GM21529 (cell line): ENCODE measurements at regions not wholly inside any gene's neighbourhood (a gene's known extent, or its start where the extent isn't known, plus 50 kb on each side); places are given as distances from the start of the nearest gene placed in this dataset.

Source experiments
- ATAC-seq: cut with Tn5 transposase; IDR thresholded peaks from one replicate; pipeline ENCODE4 v1.9.1; 2021; ENCODE audit not compliant: unreplicated experiment

- ATAC-seq = no peak
Observed at GRCh38 chr12:11446372-11446771, 51.0 kb upstream of the PRB2 start.

DNA sequence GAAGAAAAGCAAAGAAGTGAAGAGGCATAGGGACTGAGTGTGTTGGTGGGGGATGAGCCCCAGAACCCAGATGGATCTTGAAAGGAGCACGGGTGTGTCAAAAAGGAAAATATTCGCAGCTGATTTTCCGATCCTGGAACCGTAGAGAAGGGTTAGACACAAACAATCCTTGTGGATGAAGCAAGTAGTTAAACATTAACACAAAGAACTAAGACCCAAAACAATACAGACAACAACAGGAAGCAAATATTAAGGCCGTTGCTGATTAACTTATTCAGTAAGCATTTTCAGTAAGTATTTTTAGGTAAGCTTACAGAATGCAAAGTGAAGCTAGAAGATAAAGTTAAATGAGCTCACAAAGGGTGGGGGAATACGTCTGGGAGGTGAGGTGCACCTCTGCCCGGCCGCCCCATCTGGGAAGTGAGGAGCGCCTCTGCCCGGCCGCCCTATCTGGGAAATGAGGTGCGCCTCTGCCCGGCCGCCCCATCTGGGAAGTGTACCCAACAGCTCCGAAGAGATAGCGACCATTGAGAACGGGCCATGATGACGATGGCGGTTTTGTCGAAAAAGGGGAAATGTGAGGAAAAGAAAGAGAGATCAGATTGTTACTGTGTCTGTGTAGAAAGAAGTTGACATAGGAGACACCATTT, 62.8 kb upstream of the PRB2 start:
- no peak for ATAC-seq

DNA sequence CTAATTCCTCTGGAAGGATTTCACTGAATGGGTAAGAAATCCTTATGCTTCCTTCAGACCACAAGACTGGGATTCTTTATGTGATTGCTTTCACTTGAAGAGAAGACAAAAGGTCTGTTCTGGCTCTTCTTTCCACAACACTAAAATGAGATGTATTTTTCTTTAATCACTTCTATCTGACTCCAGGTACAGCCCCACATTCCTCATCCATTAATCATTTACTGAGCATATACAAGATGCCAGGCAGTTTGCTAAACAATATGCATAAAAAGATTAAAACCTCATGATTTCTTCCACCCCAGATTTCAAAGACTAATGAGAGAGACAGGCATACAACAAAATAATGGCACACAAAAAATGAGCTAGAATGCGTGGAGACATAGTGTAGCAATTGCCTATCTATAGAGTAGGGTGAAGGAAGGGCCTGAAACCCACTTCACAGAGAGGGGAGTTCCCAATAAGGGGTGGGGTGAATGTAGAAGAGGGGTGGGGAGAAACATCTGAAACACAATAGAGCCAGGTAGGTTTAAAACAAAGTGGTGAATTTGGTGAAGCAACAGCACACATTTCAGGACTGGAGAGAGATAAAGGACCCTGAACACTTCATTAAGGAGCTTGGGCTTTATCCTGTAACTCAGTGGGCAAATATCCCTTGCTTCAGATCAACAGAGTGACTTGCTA, 65.1 kb upstream of the PRB2 start:
- ATAC-seq = no peak

DNA sequence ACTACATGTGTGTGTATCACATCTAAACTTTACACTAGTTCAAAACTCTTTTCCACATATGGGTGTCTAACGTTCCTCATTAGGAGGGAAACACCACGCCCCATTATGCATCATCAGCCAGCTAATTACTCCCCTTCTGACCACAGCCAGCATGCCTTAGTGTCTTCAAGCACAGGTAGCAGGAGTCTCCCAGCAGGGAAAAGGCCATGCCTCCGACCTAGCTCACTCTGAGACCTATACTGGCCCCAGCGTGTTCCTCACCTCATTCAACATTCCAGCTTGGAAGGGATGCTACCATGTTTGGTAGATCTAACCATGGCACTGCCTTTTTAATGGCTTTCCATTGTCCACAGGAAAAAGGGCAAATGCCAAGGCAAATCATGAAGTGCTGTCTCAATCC, 66.1 kb upstream of the PRB2 start:
- no peak for ATAC-seq

- no peak for ATAC-seq
Observed at GRCh38 chr12:11477110-11477509, 81.7 kb upstream of the PRB2 start.

- ATAC-seq = no peak
Observed at GRCh38 chr12:11482955-11483354, 87.6 kb upstream of the PRB2 start.

GRCh38 chr12:11486623-11487444, 91.5 kb upstream of the PRB2 start:
- ATAC-seq = peak; percentile 78

DNA sequence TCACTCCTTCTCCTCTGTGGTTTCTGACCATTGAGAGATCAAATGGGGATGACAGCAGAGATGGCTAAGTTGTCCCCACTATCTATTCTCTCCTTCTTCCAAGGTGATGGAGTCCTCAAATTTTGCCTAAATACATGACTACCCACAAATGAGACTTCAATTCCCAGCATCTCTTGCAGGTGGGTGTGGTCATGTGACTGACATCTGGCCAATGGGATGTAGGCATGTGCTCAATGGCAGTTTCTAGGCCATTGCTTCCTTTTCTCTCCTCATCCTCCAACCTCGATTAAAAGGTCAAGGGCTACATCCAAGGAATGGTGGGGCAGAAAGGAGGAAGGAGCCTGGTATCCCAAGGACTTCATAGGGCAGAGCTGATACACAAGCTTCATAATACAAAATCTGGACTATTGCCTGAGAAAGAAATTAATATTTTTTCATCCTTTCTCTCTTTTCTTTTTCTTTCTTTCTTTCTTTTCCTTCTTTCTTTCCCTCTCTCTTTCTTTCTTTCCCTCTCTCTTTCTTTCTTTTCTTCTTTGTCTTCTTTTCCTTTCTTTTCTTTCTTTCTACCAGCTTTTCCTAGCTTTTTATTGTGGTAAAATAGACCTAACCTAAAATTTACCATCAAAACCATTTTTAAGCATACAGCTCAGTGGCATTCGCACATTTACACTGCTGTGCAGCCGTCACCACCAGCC, 100.9 kb upstream of the PRB2 start:
- no peak for ATAC-seq

- no peak for ATAC-seq
Observed at GRCh38 chr12:11497438-11497837, 102.1 kb upstream of the PRB2 start.

DNA sequence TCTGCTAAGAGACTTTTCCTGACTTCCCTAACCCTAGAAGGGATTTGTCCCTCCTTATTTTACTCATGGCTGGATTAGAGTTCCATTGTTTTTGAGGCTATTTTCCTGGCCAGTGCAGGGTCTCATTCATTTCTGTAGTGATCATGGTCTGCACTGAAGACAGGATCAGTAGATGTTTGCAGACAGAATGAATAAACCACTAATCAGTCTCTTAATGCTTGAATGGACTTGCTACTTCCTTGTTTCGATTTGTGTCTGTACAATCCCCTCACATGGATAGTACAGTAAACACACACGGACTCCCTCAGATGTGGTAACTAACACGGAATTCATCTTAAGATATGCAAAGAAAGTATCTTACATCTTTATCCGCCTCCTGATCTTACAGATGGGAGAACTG, 102.6 kb upstream of the PRB2 start:
- peak; percentile 61 for ATAC-seq

GRCh38 chr12:11498574-11498973, 103.2 kb upstream of the PRB2 start:
- peak; percentile 43 for ATAC-seq

GRCh38 chr12:11499806-11500187, 104.4 kb upstream of the PRB2 start:
- no peak for ATAC-seq

- no peak for ATAC-seq
Observed at GRCh38 chr12:11500188-11500860, 105.0 kb upstream of the PRB2 start.

- no peak for ATAC-seq
Observed at GRCh38 chr12:11500861-11501230, 105.5 kb upstream of the PRB2 start.

DNA sequence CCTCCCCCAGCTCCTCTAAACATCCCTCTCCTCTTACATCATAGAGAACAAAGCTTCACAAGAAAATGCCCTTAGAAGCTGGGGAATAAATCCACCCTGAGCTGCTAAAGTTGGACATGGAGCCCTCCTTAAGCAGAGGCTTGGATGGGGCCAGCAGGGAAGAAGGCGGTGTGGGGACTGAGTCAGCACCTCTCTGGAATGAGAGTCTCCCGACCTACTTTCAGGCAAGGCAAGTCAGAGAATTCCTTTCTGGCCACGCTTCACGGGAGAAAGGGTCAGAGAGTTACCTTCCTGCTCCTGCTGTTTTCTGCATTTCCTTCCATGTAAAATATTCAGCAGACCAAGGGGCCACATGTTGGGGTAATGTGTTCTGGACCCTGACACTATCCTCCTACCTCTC, 113.3 kb upstream of the PRB2 start:
- no peak for ATAC-seq

GRCh38 chr12:11509326-11509725, 114.0 kb upstream of the PRB2 start:
- ATAC-seq = no peak

DNA sequence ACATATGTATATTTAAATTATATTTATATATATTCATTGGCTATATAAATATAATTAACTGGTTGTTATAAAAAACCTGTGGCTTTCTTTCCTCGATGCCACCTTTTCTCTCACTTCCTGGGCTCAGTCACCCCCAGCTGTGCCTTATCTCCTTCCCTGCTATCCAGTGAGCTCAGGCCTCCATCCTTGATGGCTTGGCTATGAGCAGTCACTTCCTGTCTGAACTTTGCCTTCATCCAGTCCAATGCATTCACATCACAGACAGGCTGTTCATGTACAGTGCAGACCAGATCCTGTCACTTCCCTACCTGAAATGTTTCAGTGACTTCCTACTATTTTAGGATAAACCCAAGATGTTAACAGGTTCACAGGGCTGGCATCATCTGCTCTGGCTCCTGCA, 115.3 kb upstream of the PRB2 start:
- no peak for ATAC-seq

- ATAC-seq = no peak
Observed at GRCh38 chr12:11513288-11513687, 117.9 kb upstream of the PRB2 start.

GRCh38 chr12:11517080-11517479, 121.7 kb upstream of the PRB2 start:
- ATAC-seq = no peak

GRCh38 chr12:11524446-11524845, 125.0 kb upstream of the ETV6 start:
- ATAC-seq = no peak

DNA sequence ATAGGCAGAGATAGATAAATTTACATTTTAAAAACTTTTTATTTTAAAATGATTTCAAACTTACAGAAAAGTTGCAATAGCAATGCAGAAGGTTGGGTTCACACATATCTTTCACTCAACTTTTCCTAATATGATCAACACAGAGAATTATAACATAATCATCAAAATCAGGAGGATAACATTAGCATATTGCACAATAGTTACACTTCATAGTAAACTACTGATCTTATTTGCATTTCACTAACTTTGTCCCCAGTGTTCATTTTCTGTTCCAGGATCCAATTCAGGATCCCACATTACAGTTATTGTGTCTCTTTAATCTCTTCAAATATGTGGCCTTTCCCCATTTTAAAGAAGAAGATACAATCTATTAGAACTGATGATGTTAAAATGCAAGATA, 115.4 kb upstream of the ETV6 start:
- no peak for ATAC-seq
